Breast epithelium (tissue), 3 donors: ENCODE measurements at regions not wholly inside any gene's neighbourhood (a gene's known extent, or its start where the extent isn't known, plus 50 kb on each side); places are given as distances from the start of the nearest gene placed in this dataset.

Experiments used
- POLR2A ChIP-seq: fragments of 450-650 bp; IDR thresholded peaks from one replicate; pipeline ENCODE4 v1.6.1; 2016; ENCODE audit warnings: antibody characterized with exemption, mild to moderate bottlenecking, moderate library complexity
- TF ChIP-seq, protein P1 (sequence below), 3 donors: fragments of 450-650 bp; IDR thresholded peaks; one replicate each; pipeline ENCODE4 v1.5.1; 2016 to 2017; ENCODE audit warnings: antibody characterized with exemption in 3 of 3, mild to moderate bottlenecking in 3 of 3, moderate library complexity in 3 of 3

DNA sequence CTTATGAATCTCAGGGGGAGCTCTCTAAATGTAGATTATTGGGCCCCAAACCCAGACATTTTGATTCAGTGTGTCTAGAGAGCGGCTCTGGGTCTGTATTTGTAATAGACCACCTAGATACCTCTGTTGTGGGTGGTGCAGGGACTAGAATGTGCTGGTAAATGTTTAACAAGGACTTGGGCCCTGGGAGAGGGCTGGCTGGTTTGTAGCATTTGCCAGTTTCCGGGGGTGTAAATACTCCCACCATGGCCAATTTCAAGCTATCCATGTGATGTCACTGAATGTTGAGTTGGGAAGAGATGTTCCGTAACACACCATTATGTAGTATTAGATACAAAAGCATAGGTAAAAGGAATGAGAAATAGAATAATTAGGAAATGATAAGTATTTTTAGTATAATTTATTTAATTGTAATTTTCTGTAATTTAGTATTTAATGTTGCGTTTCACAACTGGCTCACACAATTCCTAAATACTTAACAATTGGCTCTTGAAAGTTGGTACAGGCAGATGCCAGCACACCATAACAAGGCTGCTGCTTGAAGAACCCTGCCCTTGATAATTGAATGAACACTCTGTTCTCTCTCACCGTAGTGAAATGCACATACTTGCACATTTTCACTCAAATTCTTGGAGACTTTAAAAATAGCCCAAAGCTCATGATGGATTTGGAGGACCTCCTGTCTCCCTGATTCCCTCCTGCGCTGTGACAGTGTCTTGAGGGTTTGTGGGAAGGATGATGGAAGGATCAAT is 359.2 kb upstream of the PROK2 start:
- TF ChIP-seq, protein P1, sequence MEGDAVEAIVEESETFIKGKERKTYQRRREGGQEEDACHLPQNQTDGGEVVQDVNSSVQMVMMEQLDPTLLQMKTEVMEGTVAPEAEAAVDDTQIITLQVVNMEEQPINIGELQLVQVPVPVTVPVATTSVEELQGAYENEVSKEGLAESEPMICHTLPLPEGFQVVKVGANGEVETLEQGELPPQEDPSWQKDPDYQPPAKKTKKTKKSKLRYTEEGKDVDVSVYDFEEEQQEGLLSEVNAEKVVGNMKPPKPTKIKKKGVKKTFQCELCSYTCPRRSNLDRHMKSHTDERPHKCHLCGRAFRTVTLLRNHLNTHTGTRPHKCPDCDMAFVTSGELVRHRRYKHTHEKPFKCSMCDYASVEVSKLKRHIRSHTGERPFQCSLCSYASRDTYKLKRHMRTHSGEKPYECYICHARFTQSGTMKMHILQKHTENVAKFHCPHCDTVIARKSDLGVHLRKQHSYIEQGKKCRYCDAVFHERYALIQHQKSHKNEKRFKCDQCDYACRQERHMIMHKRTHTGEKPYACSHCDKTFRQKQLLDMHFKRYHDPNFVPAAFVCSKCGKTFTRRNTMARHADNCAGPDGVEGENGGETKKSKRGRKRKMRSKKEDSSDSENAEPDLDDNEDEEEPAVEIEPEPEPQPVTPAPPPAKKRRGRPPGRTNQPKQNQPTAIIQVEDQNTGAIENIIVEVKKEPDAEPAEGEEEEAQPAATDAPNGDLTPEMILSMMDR (IDR thresholded peaks at IDR 0.05): no peak
- TF ChIP-seq POLR2A: no peak
